Pons (tissue), 1 donor: ENCODE measurements at regions not wholly inside any gene's neighbourhood (a gene's known extent, or its start where the extent isn't known, plus 50 kb on each side); places are given as distances from the start of the nearest gene placed in this dataset.

Experiments used
- DNase-seq: peaks from one replicate; pipeline ENCODE4 v3.0.0-alpha.2; 2016; ENCODE audit warnings: low spot score

GRCh38 chr6:92826633-92827032 lies 592.7 kb downstream of the EPHA7 start:
- no peak for DNase-seq

GRCh38 chr6:92822222-92822621 lies 597.1 kb downstream of the EPHA7 start:
- DNase-seq = no peak

GRCh38 chr6:92820601-92821000 lies 598.8 kb downstream of the EPHA7 start:
- no peak for DNase-seq

- peak; percentile 25 for DNase-seq
Measured at GRCh38 chr6:92810913-92811312, 608.4 kb downstream of the EPHA7 start.

- no peak for DNase-seq
Measured at GRCh38 chr6:92806254-92806653, 613.1 kb downstream of the EPHA7 start.

- DNase-seq = no peak
Measured at GRCh38 chr6:92791403-92791802, 628.0 kb downstream of the EPHA7 start.

- no peak for DNase-seq
Measured at GRCh38 chr6:92790381-92790780, 629.0 kb downstream of the EPHA7 start.

GRCh38 chr6:92784235-92784634 lies 635.1 kb downstream of the EPHA7 start:
- no peak for DNase-seq

GRCh38 chr6:92779746-92780145 lies 639.6 kb downstream of the EPHA7 start:
- DNase-seq = peak; percentile 34

- peak; percentile 56 for DNase-seq
Measured at GRCh38 chr6:92777146-92777740, 642.1 kb downstream of the EPHA7 start.

GRCh38 chr6:92770540-92770939 lies 648.8 kb downstream of the EPHA7 start:
- DNase-seq = no peak

- DNase-seq = no peak
Measured at GRCh38 chr6:92767101-92767500, 652.3 kb downstream of the EPHA7 start.

- DNase-seq = no peak
Measured at GRCh38 chr6:92763680-92764079, 655.7 kb downstream of the EPHA7 start.

GRCh38 chr6:92763274-92763584 lies 656.1 kb downstream of the EPHA7 start:
- no peak for DNase-seq

GRCh38 chr6:92762443-92763273 lies 656.7 kb downstream of the EPHA7 start:
- DNase-seq = no peak

GRCh38 chr6:92759178-92759577 lies 660.2 kb downstream of the EPHA7 start:
- DNase-seq = no peak

- DNase-seq = no peak
Measured at GRCh38 chr6:92757925-92758324, 661.4 kb downstream of the EPHA7 start.

- no peak for DNase-seq
Measured at GRCh38 chr6:92756912-92757311, 662.4 kb downstream of the EPHA7 start.

- no peak for DNase-seq
Measured at GRCh38 chr6:92753956-92754355, 665.4 kb downstream of the EPHA7 start.

- DNase-seq = no peak
Measured at GRCh38 chr6:92752114-92752513, 667.2 kb downstream of the EPHA7 start.

GRCh38 chr6:92748131-92748530 lies 671.2 kb downstream of the EPHA7 start:
- DNase-seq = no peak

GRCh38 chr6:92737983-92738382 lies 681.4 kb downstream of the EPHA7 start:
- DNase-seq = no peak

GRCh38 chr6:92723390-92723931 lies 695.9 kb downstream of the EPHA7 start:
- no peak for DNase-seq

- no peak for DNase-seq
Measured at GRCh38 chr6:92719773-92720172, 699.6 kb downstream of the EPHA7 start.
